ENCODE measurements at regions not wholly inside any gene's neighbourhood (a gene's known extent, or its start where the extent isn't known, plus 50 kb on each side); places are given as distances from the start of the nearest gene placed in this dataset.

DNA sequence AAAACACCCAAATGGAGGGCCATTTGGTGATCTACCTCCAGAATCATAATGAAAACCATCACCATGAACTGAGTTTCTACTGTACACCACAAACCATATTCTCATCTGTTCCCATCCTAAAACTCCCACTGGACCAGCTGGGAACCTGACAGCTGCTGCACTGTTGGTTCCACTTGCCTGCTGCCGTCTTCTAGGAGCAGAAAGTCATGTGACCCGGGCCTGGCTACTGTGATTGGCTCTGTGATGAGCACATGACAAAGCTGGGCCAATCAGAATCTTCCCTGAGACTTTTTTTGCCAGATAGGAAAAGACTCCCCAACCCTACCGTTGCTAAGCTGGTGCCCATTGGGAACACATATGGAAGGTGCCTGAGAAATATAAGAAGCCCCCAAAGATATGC, 264.2 kb downstream of the MRTFB start:
- FAIRE-seq (no peak), DNase-seq (ENCODE audit: low read depth, low spot score) (no peak), ATAC-seq (peak; percentile 21)
- Histone ChIP-seq H3K4me3 (no peak overlapping the region), H3K27me3 (replicated peaks in 1 of 2; ENCODE audit: control insufficient read depth in 2 of 2, insufficient read depth in 2 of 2, low read length in 1 of 2) (no peaks in the 10 kb centered on the region), H2AFZ (ENCODE audit: control insufficient read depth, low read depth, low read length) (no peak overlapping the region), H3K9ac (ENCODE audit: control insufficient read depth, insufficient read depth, low read length) (no peak overlapping the region), H3K36me3 (ENCODE audit: control insufficient read depth in 2 of 2, insufficient read depth in 2 of 2, low read length in 1 of 2) (no peaks in the 10 kb centered on the region; a peak in 1 of 4 replicates), H3K4me1 (ENCODE audit: control insufficient read depth, insufficient read depth, low read length) (peaks cover 4% of the 10 kb centered on the region), H3K9me3 (replicated peaks; ENCODE audit: control insufficient read depth, insufficient read depth, low read length) (peaks cover 9% of the 10 kb centered on the region; the same call in 2 of the 3 replicates), H3K4me2 (ENCODE audit: control insufficient read depth, insufficient read depth) (no peak overlapping the region), H3K27ac (ENCODE audit: control insufficient read depth, insufficient read depth) (no peak overlapping the region), H4K20me1 (ENCODE audit: control insufficient read depth, insufficient read depth) (no peaks in the 10 kb centered on the region), H3K79me2 (ENCODE audit: control insufficient read depth, insufficient read depth, low read length) (no peaks in the 10 kb centered on the region)
- in situ Hi-C loops (cut with MboI) = no loop called here
- RAD21 ChIA-PET (ENCODE audit: unreplicated experiment) = no interaction called here
- WGBS (ENCODE audit: insufficient coverage, insufficient replicate concordance, low lambda C conversion rate, missing lambda C conversion rate) = 97% methylated on average over 3 of the region's 3 CpGs
- no TSS peak for BruUV-seq (replicated peaks)
- SMC1A ChIA-PET (ENCODE audit: uncharacterized antibody, unreplicated experiment) = interaction anchor here (1.0 kb wide), 1 partner anchor 54 kb away, joined by 3 read pairs; no protein-coding TSS in a partner anchor
- CTCF ChIA-PET = no interaction called here
- POLR2A ChIA-PET = interaction anchor here (1.3 to 1.4 kb wide), 2 partner anchors 9 kb away, joined by 3 to 7 read pairs; no protein-coding TSS in a partner anchor
- intact Hi-C loops (cut with micrococcal nuclease; ENCODE audit: unreplicated experiment) = no loop called here
- TF ChIP-seq, protein P1, sequence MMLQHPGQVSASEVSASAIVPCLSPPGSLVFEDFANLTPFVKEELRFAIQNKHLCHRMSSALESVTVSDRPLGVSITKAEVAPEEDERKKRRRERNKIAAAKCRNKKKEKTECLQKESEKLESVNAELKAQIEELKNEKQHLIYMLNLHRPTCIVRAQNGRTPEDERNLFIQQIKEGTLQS (IDR thresholded peaks at IDR 0.05; ENCODE audit: borderline replicate concordance, extremely low read depth, low read depth, low read length) = no peak
- TF ChIP-seq, protein P2, sequence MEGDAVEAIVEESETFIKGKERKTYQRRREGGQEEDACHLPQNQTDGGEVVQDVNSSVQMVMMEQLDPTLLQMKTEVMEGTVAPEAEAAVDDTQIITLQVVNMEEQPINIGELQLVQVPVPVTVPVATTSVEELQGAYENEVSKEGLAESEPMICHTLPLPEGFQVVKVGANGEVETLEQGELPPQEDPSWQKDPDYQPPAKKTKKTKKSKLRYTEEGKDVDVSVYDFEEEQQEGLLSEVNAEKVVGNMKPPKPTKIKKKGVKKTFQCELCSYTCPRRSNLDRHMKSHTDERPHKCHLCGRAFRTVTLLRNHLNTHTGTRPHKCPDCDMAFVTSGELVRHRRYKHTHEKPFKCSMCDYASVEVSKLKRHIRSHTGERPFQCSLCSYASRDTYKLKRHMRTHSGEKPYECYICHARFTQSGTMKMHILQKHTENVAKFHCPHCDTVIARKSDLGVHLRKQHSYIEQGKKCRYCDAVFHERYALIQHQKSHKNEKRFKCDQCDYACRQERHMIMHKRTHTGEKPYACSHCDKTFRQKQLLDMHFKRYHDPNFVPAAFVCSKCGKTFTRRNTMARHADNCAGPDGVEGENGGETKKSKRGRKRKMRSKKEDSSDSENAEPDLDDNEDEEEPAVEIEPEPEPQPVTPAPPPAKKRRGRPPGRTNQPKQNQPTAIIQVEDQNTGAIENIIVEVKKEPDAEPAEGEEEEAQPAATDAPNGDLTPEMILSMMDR (IDR thresholded peaks at IDR 0.05 in 2 of 3, conservative IDR thresholded peaks at IDR 0.05 in 1 of 3; ENCODE audit: control insufficient read depth in 2 of 3, extremely low read depth in 1 of 3, insufficient read depth in 1 of 3, low read depth in 3 of 3, low read length in 3 of 3) = no peak
- TF ChIP-seq IRF4 (IDR thresholded peaks at IDR 0.05; ENCODE audit: low read depth, low read length) (no peak), STAT1 (conservative IDR thresholded peaks at IDR 0.05) (no peak), TCF3 (IDR thresholded peaks at IDR 0.05; ENCODE audit: borderline replicate concordance, insufficient read depth, low read depth, low read length) (no peak), KDM1A (IDR thresholded peaks at IDR 0.05; ENCODE audit: borderline replicate concordance) (no peak), ZSCAN29 (IDR thresholded peaks at IDR 0.05) (no peak), TCF12 (IDR thresholded peaks at IDR 0.05; ENCODE audit: low read depth, low read length) (peak; percentile 58; the same call in 1 of the 2 replicates), PAX5 (IDR thresholded peaks at IDR 0.05; ENCODE audit: borderline replicate concordance, low read depth, low read length) (peak; percentile 54; the same call in 1 of the 2 replicates), KLF5 (IDR thresholded peaks at IDR 0.05; ENCODE audit: partially characterized antibody) (no peak), NFYB (IDR thresholded peaks at IDR 0.05; ENCODE audit: insufficient read depth, low read depth, low read length) (peak; percentile 83), SREBF2 (IDR thresholded peaks at IDR 0.05; ENCODE audit: low read length) (no peak), EGR1 (IDR thresholded peaks at IDR 0.05; ENCODE audit: borderline replicate concordance in 1 of 2, low read depth in 2 of 2, low read length in 2 of 2) (no peak)
- TF ChIP-seq, protein P3, sequence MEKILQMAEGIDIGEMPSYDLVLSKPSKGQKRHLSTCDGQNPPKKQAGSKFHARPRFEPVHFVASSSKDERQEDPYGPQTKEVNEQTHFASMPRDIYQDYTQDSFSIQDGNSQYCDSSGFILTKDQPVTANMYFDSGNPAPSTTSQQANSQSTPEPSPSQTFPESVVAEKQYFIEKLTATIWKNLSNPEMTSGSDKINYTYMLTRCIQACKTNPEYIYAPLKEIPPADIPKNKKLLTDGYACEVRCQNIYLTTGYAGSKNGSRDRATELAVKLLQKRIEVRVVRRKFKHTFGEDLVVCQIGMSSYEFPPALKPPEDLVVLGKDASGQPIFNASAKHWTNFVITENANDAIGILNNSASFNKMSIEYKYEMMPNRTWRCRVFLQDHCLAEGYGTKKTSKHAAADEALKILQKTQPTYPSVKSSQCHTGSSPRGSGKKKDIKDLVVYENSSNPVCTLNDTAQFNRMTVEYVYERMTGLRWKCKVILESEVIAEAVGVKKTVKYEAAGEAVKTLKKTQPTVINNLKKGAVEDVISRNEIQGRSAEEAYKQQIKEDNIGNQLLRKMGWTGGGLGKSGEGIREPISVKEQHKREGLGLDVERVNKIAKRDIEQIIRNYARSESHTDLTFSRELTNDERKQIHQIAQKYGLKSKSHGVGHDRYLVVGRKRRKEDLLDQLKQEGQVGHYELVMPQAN (conservative IDR thresholded peaks at IDR 0.05) = no peak
- TF ChIP-seq, protein P4, sequence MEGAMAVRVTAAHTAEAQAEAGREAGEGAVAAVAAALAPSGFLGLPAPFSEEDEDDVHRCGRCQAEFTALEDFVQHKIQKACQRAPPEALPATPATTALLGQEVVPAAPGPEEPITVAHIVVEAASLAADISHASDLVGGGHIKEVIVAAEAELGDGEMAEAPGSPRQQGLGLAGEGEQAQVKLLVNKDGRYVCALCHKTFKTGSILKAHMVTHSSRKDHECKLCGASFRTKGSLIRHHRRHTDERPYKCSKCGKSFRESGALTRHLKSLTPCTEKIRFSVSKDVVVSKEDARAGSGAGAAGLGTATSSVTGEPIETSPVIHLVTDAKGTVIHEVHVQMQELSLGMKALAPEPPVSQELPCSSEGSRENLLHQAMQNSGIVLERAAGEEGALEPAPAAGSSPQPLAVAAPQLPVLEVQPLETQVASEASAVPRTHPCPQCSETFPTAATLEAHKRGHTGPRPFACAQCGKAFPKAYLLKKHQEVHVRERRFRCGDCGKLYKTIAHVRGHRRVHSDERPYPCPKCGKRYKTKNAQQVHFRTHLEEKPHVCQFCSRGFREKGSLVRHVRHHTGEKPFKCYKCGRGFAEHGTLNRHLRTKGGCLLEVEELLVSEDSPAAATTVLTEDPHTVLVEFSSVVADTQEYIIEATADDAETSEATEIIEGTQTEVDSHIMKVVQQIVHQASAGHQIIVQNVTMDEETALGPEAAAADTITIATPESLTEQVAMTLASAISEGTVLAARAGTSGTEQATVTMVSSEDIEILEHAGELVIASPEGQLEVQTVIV (IDR thresholded peaks at IDR 0.05; ENCODE audit: borderline replicate concordance, partially characterized antibody) = no peak
- TF ChIP-seq, protein P5, sequence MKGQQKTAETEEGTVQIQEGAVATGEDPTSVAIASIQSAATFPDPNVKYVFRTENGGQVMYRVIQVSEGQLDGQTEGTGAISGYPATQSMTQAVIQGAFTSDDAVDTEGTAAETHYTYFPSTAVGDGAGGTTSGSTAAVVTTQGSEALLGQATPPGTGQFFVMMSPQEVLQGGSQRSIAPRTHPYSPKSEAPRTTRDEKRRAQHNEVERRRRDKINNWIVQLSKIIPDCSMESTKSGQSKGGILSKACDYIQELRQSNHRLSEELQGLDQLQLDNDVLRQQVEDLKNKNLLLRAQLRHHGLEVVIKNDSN (IDR thresholded peaks at IDR 0.05; ENCODE audit: borderline replicate concordance, extremely low read length, insufficient read depth, low read depth, low read length) = peak; percentile 43
